MCF 10A (cell line): ENCODE measurements at regions not wholly inside any gene's neighbourhood (a gene's known extent, or its start where the extent isn't known, plus 50 kb on each side); places are given as distances from the start of the nearest gene placed in this dataset.

Experiments used
- BruUV-seq: library from RNA; stranded (reverse); fragments of 400-500 nt; replicated peaks from 2 replicates; lab custom pipeline; 2021; lab: Mats Ljungman, UMichigan
- CTCF ChIA-PET: fragments of 300-600 bp; sonication (Branson Sonifier 250); formaldehyde crosslinking; extraction: SDS; loops from one replicate; lab custom pipeline; 2021; ENCODE audit warnings: antibody characterized with exemption, inconsistent platforms; lab: Yijun Ruan, JAX
- POLR2A ChIA-PET: fragments of 300-600, 350-650 bp; sonication (Branson Sonifier 250); formaldehyde crosslinking; extraction: SDS; loops from one replicate; lab custom pipeline; 2020; ENCODE audit warnings: antibody characterized with exemption, inconsistent platforms; lab: Yijun Ruan, JAX
- DNase-seq: peaks from one replicate; pipeline ENCODE4 v3.0.0-alpha.2; 2018; ENCODE audit not compliant: unreplicated experiment
- H3K27ac Mint-ChIP-seq: one replicate; pipeline ENCODE4 v1.8.0; 2022; ENCODE audit warnings: mild to moderate bottlenecking, low read depth, mixed read lengths; ENCODE audit not compliant: unreplicated experiment
- H3K27me3 Mint-ChIP-seq: one replicate; pipeline ENCODE4 v1.8.0; 2022; ENCODE audit warnings: mixed read lengths; ENCODE audit not compliant: insufficient read depth, unreplicated experiment
- H3K36me3 Mint-ChIP-seq: one replicate; pipeline ENCODE4 v1.8.0; 2022; ENCODE audit warnings: mild to moderate bottlenecking, moderate library complexity, mixed read lengths; ENCODE audit not compliant: insufficient read depth, unreplicated experiment
- H3K4me1 Mint-ChIP-seq: one replicate; pipeline ENCODE4 v1.8.0; 2022; ENCODE audit warnings: mixed read lengths; ENCODE audit not compliant: insufficient read depth, unreplicated experiment
- H3K4me3 Mint-ChIP-seq: one replicate; pipeline ENCODE4 v1.8.0; 2022; ENCODE audit warnings: mild to moderate bottlenecking, moderate library complexity, mixed read lengths; ENCODE audit not compliant: unreplicated experiment
- H3K9me3 Mint-ChIP-seq: one replicate; pipeline ENCODE4 v1.8.0; 2022; ENCODE audit warnings: mixed read lengths; ENCODE audit not compliant: unreplicated experiment
- intact Hi-C: fragments of 100-400 bp; cut with micrococcal nuclease; formaldehyde crosslinking; loops from 2 replicates; pipeline ENCODE4 v1.14.1; 2022
- TF ChIP-seq, protein P1 (sequence below): fragments of 200-600 bp; IDR thresholded peaks from one replicate; pipeline ENCODE4 v1.8.0; 2022; ENCODE audit warnings: antibody characterized with exemption, mild to moderate bottlenecking; ENCODE audit not compliant: unreplicated experiment

- Mint-ChIP-seq H3K4me3 (no peak overlapping the region), H3K27me3 (no peaks in the 10 kb centered on the region), H3K36me3 (peaks cover 5% of the 10 kb centered on the region), H3K9me3 (peaks cover 32% of the 10 kb centered on the region), H3K27ac (no peak overlapping the region), H3K4me1 (no peaks in the 10 kb centered on the region)
- BruUV-seq = no TSS peak
- DNase-seq = no peak
- ChIA-PET CTCF (interaction anchor here (0.7 kb wide), 1 partner anchor 9 kb away, joined by 3 read pairs; no protein-coding TSS in a partner anchor), POLR2A (no interaction called here)
- TF ChIP-seq, protein P1, sequence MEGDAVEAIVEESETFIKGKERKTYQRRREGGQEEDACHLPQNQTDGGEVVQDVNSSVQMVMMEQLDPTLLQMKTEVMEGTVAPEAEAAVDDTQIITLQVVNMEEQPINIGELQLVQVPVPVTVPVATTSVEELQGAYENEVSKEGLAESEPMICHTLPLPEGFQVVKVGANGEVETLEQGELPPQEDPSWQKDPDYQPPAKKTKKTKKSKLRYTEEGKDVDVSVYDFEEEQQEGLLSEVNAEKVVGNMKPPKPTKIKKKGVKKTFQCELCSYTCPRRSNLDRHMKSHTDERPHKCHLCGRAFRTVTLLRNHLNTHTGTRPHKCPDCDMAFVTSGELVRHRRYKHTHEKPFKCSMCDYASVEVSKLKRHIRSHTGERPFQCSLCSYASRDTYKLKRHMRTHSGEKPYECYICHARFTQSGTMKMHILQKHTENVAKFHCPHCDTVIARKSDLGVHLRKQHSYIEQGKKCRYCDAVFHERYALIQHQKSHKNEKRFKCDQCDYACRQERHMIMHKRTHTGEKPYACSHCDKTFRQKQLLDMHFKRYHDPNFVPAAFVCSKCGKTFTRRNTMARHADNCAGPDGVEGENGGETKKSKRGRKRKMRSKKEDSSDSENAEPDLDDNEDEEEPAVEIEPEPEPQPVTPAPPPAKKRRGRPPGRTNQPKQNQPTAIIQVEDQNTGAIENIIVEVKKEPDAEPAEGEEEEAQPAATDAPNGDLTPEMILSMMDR = no peak
- intact Hi-C loops = no loop called here
Measured at GRCh38 chr12:5185435-5186069, 141.9 kb downstream of the KCNA5 start.

DNA sequence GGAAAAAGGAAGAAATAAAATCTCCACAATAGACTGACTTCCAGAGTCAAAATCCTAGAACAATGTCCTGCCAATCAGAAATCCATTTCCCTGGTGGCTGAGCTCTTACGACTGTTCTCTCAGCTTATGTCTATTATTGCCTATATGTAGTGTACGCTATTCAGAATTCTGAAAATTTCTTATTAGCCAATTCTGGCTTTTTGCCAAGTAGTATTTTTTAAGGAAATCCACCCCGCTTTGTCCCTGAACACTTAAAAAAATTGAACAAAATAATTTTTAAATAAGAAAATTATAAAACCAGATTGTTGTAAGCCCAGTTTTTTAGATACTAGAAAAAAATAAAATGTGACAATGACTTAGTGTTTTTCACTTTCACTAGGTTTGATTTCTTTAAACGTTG is 143.0 kb downstream of the KCNA5 start:
- DNase-seq = no peak
- intact Hi-C loops = no loop called here
- Mint-ChIP-seq H3K4me3 (no peak overlapping the region), H3K36me3 (peaks cover 5% of the 10 kb centered on the region), H3K4me1 (no peaks in the 10 kb centered on the region), H3K27ac (no peak overlapping the region), H3K9me3 (peaks cover 32% of the 10 kb centered on the region), H3K27me3 (no peaks in the 10 kb centered on the region)
- BruUV-seq = no TSS peak
- POLR2A ChIA-PET = no interaction called here
- CTCF ChIA-PET = interaction anchor here (1.1 kb wide), 1 partner anchor 165 kb away, joined by 5 read pairs; no protein-coding TSS in a partner anchor
- TF ChIP-seq, protein P1 = no peak

DNA sequence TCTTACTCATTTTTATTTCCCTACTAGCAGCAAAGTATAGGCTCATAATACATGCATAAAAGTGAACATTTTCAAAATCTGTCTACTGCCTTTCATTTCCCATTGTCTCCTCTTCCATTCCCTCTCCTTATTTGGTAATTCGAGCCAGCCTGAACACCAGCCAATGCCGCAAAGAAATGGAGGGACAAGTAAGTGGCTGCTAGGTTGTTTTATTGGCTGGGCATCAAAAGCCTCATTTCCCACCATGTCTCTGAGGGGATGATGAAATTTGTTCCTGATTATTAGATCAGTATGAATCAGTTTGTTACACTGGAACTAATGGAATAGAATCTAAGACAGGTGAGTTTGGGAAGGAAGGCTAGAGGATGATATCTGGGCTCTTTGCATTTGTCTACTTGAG is 143.5 kb downstream of the KCNA5 start:
- Mint-ChIP-seq H3K36me3 (peaks cover 5% of the 10 kb centered on the region), H3K4me3 (no peak overlapping the region), H3K27ac (no peak overlapping the region), H3K9me3 (peaks cover 36% of the 10 kb centered on the region), H3K4me1 (no peaks in the 10 kb centered on the region), H3K27me3 (no peaks in the 10 kb centered on the region)
- TF ChIP-seq, protein P1 = no peak
- DNase-seq = no peak
- CTCF ChIA-PET = interaction anchor here (1.1 kb wide), 1 partner anchor 166 kb away, joined by 5 read pairs; no protein-coding TSS in a partner anchor
- POLR2A ChIA-PET = no interaction called here
- intact Hi-C loops = no loop called here
- no TSS peak for BruUV-seq

DNA sequence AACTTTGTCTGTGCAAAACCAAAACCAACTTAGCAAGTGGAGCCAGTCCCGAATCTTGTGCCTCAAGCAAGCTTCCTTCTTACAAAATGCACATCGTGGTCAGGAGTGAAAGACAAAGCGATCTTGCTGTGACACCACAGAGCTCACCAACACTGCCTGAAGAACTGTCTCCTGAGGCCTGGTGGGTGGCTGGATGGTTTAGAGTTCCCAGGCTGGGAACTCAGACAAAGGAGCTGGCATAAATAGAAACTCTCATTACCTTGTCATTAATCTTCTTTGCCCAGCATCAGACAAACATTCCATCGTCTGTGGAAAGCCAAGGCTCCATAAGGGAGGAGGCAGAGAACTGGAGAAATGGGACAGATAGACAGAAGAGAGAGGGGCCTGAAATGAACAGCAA is 144.8 kb downstream of the KCNA5 start:
- Mint-ChIP-seq H3K36me3 (peaks cover 5% of the 10 kb centered on the region), H3K27me3 (no peaks in the 10 kb centered on the region), H3K4me1 (no peaks in the 10 kb centered on the region), H3K4me3 (no peak overlapping the region), H3K9me3 (peaks cover 44% of the 10 kb centered on the region), H3K27ac (no peak overlapping the region)
- CTCF ChIA-PET = no interaction called here
- intact Hi-C loops = no loop called here
- no TSS peak for BruUV-seq
- TF ChIP-seq, protein P1 = no peak
- DNase-seq = no peak
- POLR2A ChIA-PET = no interaction called here
